GM21619 (cell line): ENCODE measurements at regions not wholly inside any gene's neighbourhood (a gene's known extent, or its start where the extent isn't known, plus 50 kb on each side); places are given as distances from the start of the nearest gene placed in this dataset.

Source experiments
- ATAC-seq: cut with Tn5 transposase; IDR thresholded peaks from one replicate; pipeline ENCODE4 v1.9.1; 2021; ENCODE audit not compliant: unreplicated experiment

DNA sequence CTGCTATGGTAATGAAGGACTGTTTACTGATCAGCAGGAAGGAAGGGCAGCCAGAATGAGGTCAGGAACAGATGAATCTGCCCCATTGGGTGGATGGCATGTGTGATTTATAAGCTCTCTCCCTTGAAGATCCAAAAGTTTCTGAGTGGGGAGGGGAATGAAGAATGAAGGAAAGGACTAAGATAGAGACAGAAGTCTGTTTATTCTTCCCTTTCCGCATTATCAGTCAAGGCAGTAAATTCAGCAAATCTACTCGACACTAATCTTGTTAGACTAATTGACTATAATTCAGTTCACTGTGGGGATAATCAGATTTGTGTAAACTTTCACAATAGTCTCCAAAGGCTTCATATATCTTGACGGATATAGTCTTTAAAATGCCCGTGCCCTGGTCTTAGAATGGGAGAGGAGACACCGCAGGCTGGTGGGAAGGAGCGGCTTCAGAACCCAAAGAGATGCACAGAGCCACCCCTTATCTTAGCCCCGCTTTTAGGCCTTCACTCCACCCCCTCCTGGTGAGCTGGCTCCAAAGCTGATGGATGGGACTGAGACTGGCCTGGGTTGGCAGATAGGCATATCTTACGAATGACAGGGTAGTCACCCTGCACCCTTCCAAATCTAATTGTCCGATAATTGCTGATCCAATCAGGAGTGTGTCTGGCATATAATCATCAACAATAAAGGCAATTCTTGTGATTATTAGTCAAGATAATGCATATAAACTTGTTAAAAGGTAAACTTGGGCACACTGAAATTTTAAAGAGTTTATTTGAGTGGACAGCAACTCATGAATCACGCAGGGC lies 76.0 kb upstream of the PPM1J start:
- ATAC-seq = no peak

DNA sequence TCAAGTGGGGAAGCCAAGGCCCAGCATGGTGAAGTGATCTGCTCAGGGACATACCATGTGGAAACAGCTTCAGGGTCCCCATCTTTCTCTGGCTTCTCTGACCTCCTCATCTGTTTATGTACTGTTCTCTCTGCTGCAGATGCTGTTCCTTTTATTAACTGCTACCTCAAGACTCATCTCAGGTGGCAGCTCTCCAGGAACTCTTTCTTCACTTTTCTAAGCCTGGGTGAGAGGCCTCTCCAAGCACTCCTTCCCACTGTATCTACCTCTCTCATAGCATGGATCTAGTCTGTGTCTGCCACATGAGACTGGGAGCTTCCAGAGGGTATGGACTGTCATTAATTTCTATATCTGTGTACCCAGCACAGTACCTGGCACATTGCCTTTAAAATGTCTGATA lies 73.4 kb upstream of the PPM1J start:
- ATAC-seq = no peak

DNA sequence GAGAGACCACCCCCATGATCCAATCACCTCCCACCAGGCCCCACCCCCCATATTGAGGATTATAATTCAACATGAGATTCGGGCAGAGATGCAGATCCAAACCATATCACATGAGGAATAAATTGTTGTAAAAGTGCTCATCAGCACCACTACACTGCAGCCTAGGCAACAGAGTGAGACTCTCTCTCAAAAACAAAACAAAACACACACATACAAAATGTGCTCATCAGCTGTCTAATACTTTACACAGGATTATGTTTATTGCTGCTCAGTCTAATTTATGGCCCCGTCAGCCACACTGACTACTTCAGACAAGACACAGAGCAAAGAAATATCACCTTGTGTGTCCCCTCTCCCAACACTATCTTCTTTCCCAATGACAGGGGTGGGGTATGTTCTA lies 72.9 kb upstream of the PPM1J start:
- no peak for ATAC-seq

DNA sequence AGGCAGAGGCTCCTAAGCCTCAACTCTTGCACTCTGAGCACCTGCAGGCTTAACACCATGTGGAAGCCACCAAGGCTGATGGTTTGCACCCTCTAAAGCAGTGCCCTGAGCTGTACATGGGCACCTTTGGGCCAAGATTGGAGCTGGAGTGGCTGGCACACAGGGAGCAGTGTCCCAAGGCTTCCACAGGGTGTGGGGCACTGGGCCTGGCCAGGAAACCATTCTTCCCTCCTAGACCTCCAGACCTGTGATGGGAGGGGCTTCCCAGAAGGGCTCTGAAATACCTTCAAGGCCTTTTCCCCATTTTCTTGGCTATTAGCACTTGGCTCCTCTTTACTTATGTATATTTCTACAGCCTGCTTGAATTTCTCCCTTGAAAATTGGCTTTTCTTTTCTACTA lies 67.9 kb upstream of the PPM1J start:
- no peak for ATAC-seq

DNA sequence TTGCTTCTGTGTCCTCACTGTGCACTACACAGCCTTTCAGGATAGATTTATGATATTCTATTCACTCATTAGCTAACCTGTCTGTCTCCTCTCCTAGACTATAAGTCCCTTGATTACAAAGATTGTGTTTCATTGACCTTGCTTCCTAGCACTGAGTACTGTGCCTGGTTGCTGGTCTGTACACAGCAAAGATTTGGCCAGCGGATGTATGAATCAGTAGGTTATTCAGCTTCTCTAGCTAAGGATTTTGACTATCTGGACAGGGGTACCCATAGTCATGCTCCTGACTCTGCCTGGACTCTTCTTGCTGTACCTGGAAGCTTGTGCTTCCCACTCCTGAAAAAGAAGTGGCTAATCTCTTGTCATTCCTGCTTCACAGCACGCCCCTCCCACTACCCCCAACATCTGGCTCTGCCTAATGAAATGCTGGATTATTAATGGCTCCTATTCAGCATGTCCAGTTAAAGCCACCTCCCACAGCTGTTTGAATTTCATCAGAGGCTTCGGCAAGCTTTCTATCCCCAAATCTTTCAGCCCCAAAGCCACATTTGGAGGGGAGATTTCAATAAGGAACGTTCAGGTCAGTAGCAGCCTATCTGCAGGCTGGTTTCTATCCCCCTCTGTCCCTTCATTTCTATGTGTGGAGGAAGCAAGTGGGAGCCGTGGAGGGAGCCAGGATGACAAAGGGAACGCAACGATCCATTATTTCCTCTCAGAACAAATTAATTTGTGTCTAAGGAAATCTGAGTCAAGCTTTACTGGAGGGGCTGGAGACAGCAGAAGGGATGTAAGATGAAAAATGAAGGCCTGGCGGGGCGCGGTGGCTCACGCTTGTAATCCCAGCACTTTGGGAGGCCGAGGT lies 64.8 kb upstream of the PPM1J start:
- ATAC-seq = no peak

DNA sequence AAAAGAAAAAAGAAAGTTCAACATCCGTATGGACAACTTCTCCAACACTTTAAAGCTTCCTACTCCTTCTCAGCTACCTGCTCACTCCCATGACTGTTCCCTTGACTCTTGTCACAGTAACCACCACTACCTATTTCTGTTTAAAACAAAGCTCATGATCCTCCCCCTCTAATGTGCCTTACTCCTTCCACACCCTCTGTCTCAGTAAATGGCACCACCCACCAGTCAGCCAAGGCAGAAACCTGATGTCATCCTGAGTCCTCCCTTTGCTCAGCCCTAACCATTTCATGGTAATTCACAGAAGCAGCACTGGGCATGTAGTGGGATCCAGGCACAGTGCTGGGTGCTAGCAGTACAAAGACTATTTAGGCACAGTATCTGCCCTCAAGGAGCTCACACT lies 63.0 kb upstream of the PPM1J start:
- no peak for ATAC-seq

DNA sequence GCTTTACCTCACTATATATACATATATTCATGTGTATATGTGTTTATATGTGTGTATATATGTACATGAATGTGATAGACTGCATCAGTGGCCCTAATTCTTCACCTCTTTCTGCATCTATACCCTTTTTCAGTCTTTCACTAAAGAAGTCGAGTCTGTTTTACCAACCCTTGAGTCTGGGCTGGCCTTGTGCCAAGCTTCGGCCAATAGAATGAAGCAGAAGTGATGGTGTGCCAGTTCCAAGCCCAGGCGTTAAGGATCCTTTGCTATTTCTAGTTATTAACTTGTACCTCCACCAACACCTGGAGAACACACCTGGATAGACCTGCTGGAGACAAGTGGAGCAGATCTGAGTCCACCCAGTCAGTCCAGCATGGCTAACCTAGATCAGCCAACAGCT lies 61.6 kb upstream of the PPM1J start:
- no peak for ATAC-seq

DNA sequence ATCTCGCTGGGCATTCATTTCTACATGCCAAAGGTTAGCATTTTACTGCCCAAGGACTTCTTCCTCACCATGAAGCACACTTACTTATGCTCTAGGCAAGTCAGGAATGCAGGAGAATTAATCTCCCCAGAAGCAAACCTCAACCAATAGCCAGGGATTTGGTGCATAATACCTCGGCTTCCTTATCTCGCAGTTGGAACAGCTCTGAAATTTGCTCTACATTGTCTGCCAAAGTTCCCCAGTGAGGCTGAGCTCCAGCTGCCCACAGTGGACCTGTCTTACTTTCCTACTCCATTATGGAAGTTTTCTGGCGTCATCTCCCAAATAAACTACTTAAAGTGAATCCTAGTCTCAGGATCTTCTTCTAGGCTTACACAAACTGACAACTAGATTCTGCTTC lies 57.6 kb upstream of the PPM1J start:
- no peak for ATAC-seq

DNA sequence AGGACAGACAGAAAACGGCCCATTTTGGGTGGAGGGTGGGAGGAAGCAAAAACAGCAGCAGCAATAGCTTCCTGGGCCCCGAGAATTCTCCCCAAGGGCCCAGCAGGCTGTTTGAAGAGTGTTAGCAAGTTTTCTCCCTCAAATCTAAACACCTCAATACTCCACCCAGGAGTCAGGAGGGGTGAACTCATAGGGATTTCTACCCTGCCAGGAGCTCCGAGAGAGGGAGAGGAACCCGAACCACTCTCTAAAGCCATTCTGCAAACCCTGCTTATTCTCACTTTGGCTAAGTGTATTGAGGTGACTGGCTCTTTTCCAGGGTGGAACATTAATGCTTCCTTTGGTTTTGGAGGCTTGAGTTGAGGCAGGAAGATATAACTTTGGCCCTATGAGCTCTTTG lies 55.6 kb upstream of the PPM1J start:
- ATAC-seq = no peak

DNA sequence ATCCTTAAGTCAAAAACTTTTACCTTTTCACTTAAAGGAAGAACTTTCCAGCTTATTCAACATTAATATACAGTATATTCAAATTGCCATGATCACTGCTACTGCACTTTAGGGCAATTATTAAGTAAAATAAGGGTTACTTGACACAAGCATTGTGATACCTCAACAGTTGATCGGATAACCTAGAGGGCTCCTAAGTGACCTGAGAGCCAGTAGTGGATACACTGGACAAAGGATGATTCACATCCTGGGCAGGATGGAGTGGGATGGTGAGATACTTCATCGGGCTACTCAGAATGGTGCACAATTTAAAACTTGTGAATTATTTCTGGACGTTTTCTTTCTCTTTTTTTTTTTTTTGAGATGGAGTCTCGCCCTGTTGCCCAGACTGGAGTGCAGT lies 54.5 kb upstream of the PPM1J start:
- ATAC-seq = no peak

DNA sequence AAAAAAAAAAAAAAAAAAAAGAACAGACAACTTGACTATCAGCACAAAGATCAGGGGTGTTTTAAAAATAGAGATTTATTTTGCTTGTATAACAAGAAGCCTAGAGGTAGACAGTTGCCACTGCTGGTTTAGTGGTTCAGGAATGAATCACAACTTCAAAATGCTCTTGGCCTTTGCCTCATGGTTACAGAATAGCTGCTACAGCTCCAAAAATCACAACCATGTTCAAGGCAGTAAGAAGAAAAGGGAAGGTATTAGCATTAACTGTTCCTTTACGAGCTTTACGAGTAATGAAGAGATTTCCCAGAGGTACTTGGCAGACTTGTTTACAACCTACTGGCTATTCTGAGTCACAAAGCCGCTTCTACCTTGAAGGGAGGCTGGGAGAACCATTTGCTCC lies 52.5 kb upstream of the PPM1J start:
- ATAC-seq = no peak
